Activated T-cell treated with anti-CD3 and anti-CD28 coated beads for 48 hours (primary cell): ENCODE measurements at regions not wholly inside any gene's neighbourhood (a gene's known extent, or its start where the extent isn't known, plus 50 kb on each side); places are given as distances from the start of the nearest gene placed in this dataset.
"Not testable (repeated sequence)": the region's sequence is repeated elsewhere in the genome, so short reads cannot be mapped to it uniquely, and the experiment has no call there.

Experiments
- DNase-seq: peaks from one replicate; pipeline ENCODE4 v3.0.0-alpha.2; 2020; ENCODE audit warnings: low read depth

GRCh38 chr3:6435951-6436350 is 425.0 kb upstream of the GRM7 start:
- no peak for DNase-seq

GRCh38 chr3:6437631-6438030 is 423.3 kb upstream of the GRM7 start:
- DNase-seq, result no peak

GRCh38 chr3:6438031-6438430 is 422.9 kb upstream of the GRM7 start:
- DNase-seq, result no peak

GRCh38 chr3:6439226-6439625 is 421.7 kb upstream of the GRM7 start:
- DNase-seq, result no peak

- no peak for DNase-seq
Measured at GRCh38 chr3:6439824-6440223, 421.1 kb upstream of the GRM7 start.

- no peak for DNase-seq
Measured at GRCh38 chr3:6444888-6445658, 415.8 kb upstream of the GRM7 start.

GRCh38 chr3:6447166-6447801 is 413.6 kb upstream of the GRM7 start:
- no peak for DNase-seq

GRCh38 chr3:6448011-6448410 is 412.9 kb upstream of the GRM7 start:
- DNase-seq, result no peak

GRCh38 chr3:6449099-6449498 is 411.8 kb upstream of the GRM7 start:
- DNase-seq, result no peak

GRCh38 chr3:6452974-6453373 is 407.9 kb upstream of the GRM7 start:
- DNase-seq, result no peak

- DNase-seq, result no peak
Measured at GRCh38 chr3:6455031-6455430, 405.9 kb upstream of the GRM7 start.

GRCh38 chr3:6467186-6467585 is 393.7 kb upstream of the GRM7 start:
- no peak for DNase-seq

- no peak for DNase-seq
Measured at GRCh38 chr3:6468589-6468988, 392.3 kb upstream of the GRM7 start.

- no peak for DNase-seq
Measured at GRCh38 chr3:6471744-6472143, 389.2 kb upstream of the GRM7 start.

- not testable (repeated sequence) for DNase-seq
Measured at GRCh38 chr3:6490487-6491327, 370.2 kb upstream of the GRM7 start.

GRCh38 chr3:6491768-6492167 is 369.1 kb upstream of the GRM7 start:
- no peak for DNase-seq

GRCh38 chr3:6492306-6492705 is 368.6 kb upstream of the GRM7 start:
- no peak for DNase-seq

- DNase-seq, result not testable (repeated sequence)
Measured at GRCh38 chr3:6498944-6499343, 362.0 kb upstream of the GRM7 start.

GRCh38 chr3:6504347-6504746 is 356.6 kb upstream of the GRM7 start:
- DNase-seq, result no peak

GRCh38 chr3:6504834-6505233 is 356.1 kb upstream of the GRM7 start:
- no peak for DNase-seq

- DNase-seq, result no peak
Measured at GRCh38 chr3:6508410-6508759, 352.5 kb upstream of the GRM7 start.

- DNase-seq, result no peak
Measured at GRCh38 chr3:6509576-6509975, 351.3 kb upstream of the GRM7 start.

- no peak for DNase-seq
Measured at GRCh38 chr3:6510713-6511112, 350.2 kb upstream of the GRM7 start.
